HEK293 (cell line): ENCODE measurements at regions not wholly inside any gene's neighbourhood (a gene's known extent, or its start where the extent isn't known, plus 50 kb on each side); places are given as distances from the start of the nearest gene placed in this dataset.

Experiments
- CTCF ChIA-PET: fragments of 350-600 bp; formaldehyde crosslinking; extraction: SDS; loops from one replicate; lab custom pipeline; 2021; ENCODE audit warnings: antibody characterized with exemption; lab: Yijun Ruan, JAX
- POLR2A ChIA-PET: fragments of 300-600 bp; formaldehyde crosslinking; extraction: SDS; loops from one replicate; lab custom pipeline; 2020; ENCODE audit warnings: antibody characterized with exemption, inconsistent platforms; lab: Yijun Ruan, JAX
- H3K27ac ChIP-seq: fragments of 200-500 bp; sonication (Bioruptor generic); 2 replicates; pipeline ENCODE4 v1.5.1; 2014; ENCODE audit warnings: low read depth, low read length, control low read depth, inconsistent platforms; ENCODE audit errors: extremely low read depth
- H3K36me3 ChIP-seq, 2 experiments: fragments of 200-500 bp in 1 of 2; sonication (Bioruptor generic) in 1 of 2; 1 replicate in 1 of 2; 2 replicates in 1 of 2; pipeline ENCODE4 v1.5.1; 2014 to 2017; ENCODE audit warnings: inconsistent platforms in 2 of 2, low read length in 2 of 2; ENCODE audit not compliant: control insufficient read depth in 2 of 2, insufficient read depth in 1 of 2
- H3K4me1 ChIP-seq: fragments of 200-500 bp; sonication (Bioruptor generic); 2 replicates; pipeline ENCODE4 v1.5.1; 2014; ENCODE audit warnings: mild to moderate bottlenecking, low read length, inconsistent platforms; ENCODE audit not compliant: control insufficient read depth, insufficient read depth
- H3K4me3 ChIP-seq: 2 replicates; pipeline ENCODE4 v1.5.1; 2011; ENCODE audit warnings: low read depth, mild to moderate bottlenecking, control low read depth, low read length, moderate library complexity
- H3K9me3 ChIP-seq: fragments of 200-500 bp; sonication (Bioruptor generic); 2 replicates; pipeline ENCODE4 v1.5.1; 2014; ENCODE audit warnings: low read depth, low read length, inconsistent platforms; ENCODE audit not compliant: control insufficient read depth, insufficient read depth
- HOXD13 ChIP-seq: sonication (generic); formaldehyde crosslinking; IDR thresholded peaks from 2 replicates; pipeline ENCODE4 v1.8.0; 2022; ENCODE audit warnings: missing genetic modification reagents, borderline replicate concordance
- IKZF3 ChIP-seq: fragments of 450-650 bp; IDR thresholded peaks from 2 replicates; pipeline ENCODE4 v1.5.0; 2018; ENCODE audit warnings: missing biosample characterization, mild to moderate bottlenecking, missing genetic modification characterization, moderate library complexity
- PRDM1 ChIP-seq: fragments of 450-650 bp; formaldehyde crosslinking; IDR thresholded peaks from 2 replicates; pipeline ENCODE4; 2016; ENCODE audit warnings: missing biosample characterization, missing genetic modification characterization
- RBAK ChIP-seq: fragments of 450-650 bp; formaldehyde crosslinking; IDR thresholded peaks from 2 replicates; pipeline ENCODE4 v1.5.1; 2016; ENCODE audit warnings: missing biosample characterization, missing genetic modification characterization
- REST ChIP-seq: fragments of 450-650 bp; formaldehyde crosslinking; IDR thresholded peaks from 2 replicates; pipeline ENCODE4 v1.5.1; 2016; ENCODE audit warnings: missing biosample characterization, missing genetic modification characterization
- SALL2 ChIP-seq: fragments of 450-650 bp; formaldehyde crosslinking; IDR thresholded peaks from 2 replicates; pipeline ENCODE4 v1.5.0; 2017; ENCODE audit warnings: missing biosample characterization, mild to moderate bottlenecking, missing genetic modification characterization, borderline replicate concordance
- ZBTB20 ChIP-seq: fragments of 450-650 bp; formaldehyde crosslinking; IDR thresholded peaks from 2 replicates; pipeline ENCODE4 v1.5.1; 2016; ENCODE audit warnings: missing biosample characterization, missing genetic modification characterization
- ZEB2 ChIP-seq: fragments of 450-650 bp; formaldehyde crosslinking; IDR thresholded peaks from 2 replicates; pipeline ENCODE4 v1.5.1; 2016; ENCODE audit warnings: missing biosample characterization, missing genetic modification characterization
- ZIC2 ChIP-seq: fragments of 450-650 bp; formaldehyde crosslinking; IDR thresholded peaks from 2 replicates; pipeline ENCODE4 v1.5.1; 2016; ENCODE audit warnings: missing biosample characterization, missing genetic modification characterization
- ZNF121 ChIP-seq: fragments of 450-650 bp; formaldehyde crosslinking; IDR thresholded peaks from 2 replicates; pipeline ENCODE4 v1.5.1; 2016; ENCODE audit warnings: missing biosample characterization, missing genetic modification characterization
- ZNF16 ChIP-seq: fragments of 450-650 bp; formaldehyde crosslinking; IDR thresholded peaks from 2 replicates; pipeline ENCODE4 v1.5.1; 2016; ENCODE audit warnings: low read depth, missing biosample characterization, missing genetic modification characterization
- ZNF184 ChIP-seq: fragments of 450-650 bp; IDR thresholded peaks from 2 replicates; pipeline ENCODE4 v1.5.1; 2018; ENCODE audit warnings: missing biosample characterization, mild to moderate bottlenecking, missing genetic modification characterization
- ZNF211 ChIP-seq: fragments of 450-650 bp; formaldehyde crosslinking; IDR thresholded peaks from 2 replicates; pipeline ENCODE4 v1.5.1; 2016; ENCODE audit warnings: low read depth, missing biosample characterization, missing genetic modification characterization
- ZNF274 ChIP-seq, 2 experiments: fragments of 200-500 bp in 1 of 2; fragments of 450-650 bp in 1 of 2; sonication (Bioruptor generic) in 1 of 2; formaldehyde crosslinking in 1 of 2; IDR thresholded peaks; 2 replicates each; pipeline versions ENCODE4 v1.5.1 to v1.6.1; 2014 to 2016; ENCODE audit warnings: borderline replicate concordance in 1 of 2, inconsistent platforms in 1 of 2, low read length in 1 of 2, missing biosample characterization in 1 of 2, missing genetic modification characterization in 1 of 2
- ZNF335 ChIP-seq: fragments of 450-650 bp; formaldehyde crosslinking; conservative IDR thresholded peaks from 2 replicates; pipeline ENCODE4 v1.5.1; 2016; ENCODE audit warnings: missing biosample characterization, missing genetic modification characterization
- ZNF362 ChIP-seq: fragments of 450-650 bp; formaldehyde crosslinking; IDR thresholded peaks from 2 replicates; pipeline ENCODE4 v1.5.1; 2016; ENCODE audit warnings: missing biosample characterization, missing genetic modification characterization
- ZNF423 ChIP-seq: fragments of 450-650 bp; formaldehyde crosslinking; IDR thresholded peaks from 2 replicates; pipeline ENCODE4 v1.5.1; 2016; ENCODE audit warnings: missing biosample characterization, missing genetic modification characterization
- ZNF433 ChIP-seq: fragments of 450-650 bp; formaldehyde crosslinking; IDR thresholded peaks from 2 replicates; pipeline ENCODE4 v1.5.1; 2016; ENCODE audit warnings: missing biosample characterization, missing genetic modification characterization, low read depth
- ZNF623 ChIP-seq: fragments of 450-650 bp; formaldehyde crosslinking; IDR thresholded peaks from 2 replicates; pipeline ENCODE4 v1.5.1; 2016; ENCODE audit warnings: missing biosample characterization, missing genetic modification characterization
- ZNF639 ChIP-seq: fragments of 450-650 bp; formaldehyde crosslinking; IDR thresholded peaks from 2 replicates; pipeline ENCODE4 v1.5.1; 2016; ENCODE audit warnings: missing biosample characterization, missing genetic modification characterization
- TF ChIP-seq, protein P1 (sequence below): fragments of 450-650 bp; formaldehyde crosslinking; IDR thresholded peaks from 2 replicates; pipeline ENCODE4 v1.5.0; 2017; ENCODE audit warnings: missing biosample characterization, missing genetic modification characterization, borderline replicate concordance
- TF ChIP-seq, protein P2 (sequence below): fragments of 450-650 bp; formaldehyde crosslinking; IDR thresholded peaks from 2 replicates; pipeline ENCODE4 v1.5.1; 2016; ENCODE audit warnings: missing biosample characterization, missing genetic modification characterization

- Histone ChIP-seq H3K4me3 (no peak overlapping the region), H3K27ac (no peak overlapping the region), H3K36me3 (no peaks in the 10 kb centered on the region), H3K4me1 (no peaks in the 10 kb centered on the region), H3K9me3 (no peaks in the 10 kb centered on the region)
- CTCF ChIA-PET: no interaction called here
- no peak for TF ChIP-seq ZIC2
- TF ChIP-seq, protein P1, sequence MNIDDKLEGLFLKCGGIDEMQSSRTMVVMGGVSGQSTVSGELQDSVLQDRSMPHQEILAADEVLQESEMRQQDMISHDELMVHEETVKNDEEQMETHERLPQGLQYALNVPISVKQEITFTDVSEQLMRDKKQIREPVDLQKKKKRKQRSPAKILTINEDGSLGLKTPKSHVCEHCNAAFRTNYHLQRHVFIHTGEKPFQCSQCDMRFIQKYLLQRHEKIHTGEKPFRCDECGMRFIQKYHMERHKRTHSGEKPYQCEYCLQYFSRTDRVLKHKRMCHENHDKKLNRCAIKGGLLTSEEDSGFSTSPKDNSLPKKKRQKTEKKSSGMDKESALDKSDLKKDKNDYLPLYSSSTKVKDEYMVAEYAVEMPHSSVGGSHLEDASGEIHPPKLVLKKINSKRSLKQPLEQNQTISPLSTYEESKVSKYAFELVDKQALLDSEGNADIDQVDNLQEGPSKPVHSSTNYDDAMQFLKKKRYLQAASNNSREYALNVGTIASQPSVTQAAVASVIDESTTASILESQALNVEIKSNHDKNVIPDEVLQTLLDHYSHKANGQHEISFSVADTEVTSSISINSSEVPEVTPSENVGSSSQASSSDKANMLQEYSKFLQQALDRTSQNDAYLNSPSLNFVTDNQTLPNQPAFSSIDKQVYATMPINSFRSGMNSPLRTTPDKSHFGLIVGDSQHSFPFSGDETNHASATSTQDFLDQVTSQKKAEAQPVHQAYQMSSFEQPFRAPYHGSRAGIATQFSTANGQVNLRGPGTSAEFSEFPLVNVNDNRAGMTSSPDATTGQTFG (tag by site-specific recombination): no peak
- POLR2A ChIA-PET: no interaction called here
These were observed 110.1 kb upstream of the TLE4 start for GRCh38 chr9:79461712-79462111.

DNA sequence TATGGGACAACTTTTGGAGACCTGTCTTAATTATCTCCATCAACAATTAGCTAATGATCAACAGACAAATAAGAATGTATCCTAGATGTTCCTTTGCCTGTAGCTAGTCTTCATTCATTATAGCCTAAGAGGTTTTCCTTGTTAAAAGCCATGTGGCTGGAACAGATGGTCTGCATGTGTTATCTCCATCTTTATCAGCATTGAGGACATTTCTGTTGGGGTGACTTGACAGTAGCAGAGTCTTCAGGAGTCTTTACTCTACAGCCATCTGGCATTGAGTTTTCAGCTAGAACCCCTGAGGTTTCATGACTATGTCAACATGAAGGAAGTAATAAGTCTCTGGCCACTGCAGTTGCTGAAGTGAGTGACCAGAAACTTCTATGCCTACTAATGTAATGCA, 106.6 kb upstream of the TLE4 start:
- CTCF ChIA-PET: interaction anchor here (1.5 kb wide), 1 partner anchor 13 kb away, joined by 4 read pairs; no protein-coding TSS in a partner anchor

More for the DNA sequence above, 106.6 kb upstream of the TLE4 start:
- no peak overlapping the region for H3K27ac ChIP-seq
- no peaks in the 10 kb centered on the region for H3K4me1 ChIP-seq
- H3K4me3 ChIP-seq: no peak overlapping the region
- H3K36me3 ChIP-seq: no peaks in the 10 kb centered on the region
- POLR2A ChIA-PET: no interaction called here
- no peaks in the 10 kb centered on the region for H3K9me3 ChIP-seq
- no peak for TF ChIP-seq RBAK (tag by site-specific recombination)
- TF ChIP-seq SALL2: no peak
- no peak for TF ChIP-seq ZNF623 (tag by site-specific recombination)
- no peak for TF ChIP-seq ZNF639 (tag by site-specific recombination)
- no peak for TF ChIP-seq IKZF3 (tag by site-specific recombination)
- no peak for TF ChIP-seq ZNF184 (tag by site-specific recombination)
- TF ChIP-seq HOXD13 (CRISPR knock-in tag): no peak
- TF ChIP-seq ZEB2 (tag by site-specific recombination): no peak
- no peak for TF ChIP-seq ZNF423
- no peak for TF ChIP-seq ZNF335 (tag by site-specific recombination)
- no peak for TF ChIP-seq ZNF121 (tag by site-specific recombination)
- TF ChIP-seq ZNF274 (IDR thresholded peaks at IDR 0.05; ENCODE audit: low read length): no peak
- TF ChIP-seq ZNF274 (tag by site-specific recombination; IDR thresholded peaks at IDR 0.05; ENCODE audit: borderline replicate concordance): no peak
- no peak for TF ChIP-seq ZNF362 (tag by site-specific recombination)
- no peak for TF ChIP-seq REST (tag by site-specific recombination)
- TF ChIP-seq ZNF433 (tag by site-specific recombination): no peak
- no peak for TF ChIP-seq ZNF211 (tag by site-specific recombination)
- TF ChIP-seq, protein P2, sequence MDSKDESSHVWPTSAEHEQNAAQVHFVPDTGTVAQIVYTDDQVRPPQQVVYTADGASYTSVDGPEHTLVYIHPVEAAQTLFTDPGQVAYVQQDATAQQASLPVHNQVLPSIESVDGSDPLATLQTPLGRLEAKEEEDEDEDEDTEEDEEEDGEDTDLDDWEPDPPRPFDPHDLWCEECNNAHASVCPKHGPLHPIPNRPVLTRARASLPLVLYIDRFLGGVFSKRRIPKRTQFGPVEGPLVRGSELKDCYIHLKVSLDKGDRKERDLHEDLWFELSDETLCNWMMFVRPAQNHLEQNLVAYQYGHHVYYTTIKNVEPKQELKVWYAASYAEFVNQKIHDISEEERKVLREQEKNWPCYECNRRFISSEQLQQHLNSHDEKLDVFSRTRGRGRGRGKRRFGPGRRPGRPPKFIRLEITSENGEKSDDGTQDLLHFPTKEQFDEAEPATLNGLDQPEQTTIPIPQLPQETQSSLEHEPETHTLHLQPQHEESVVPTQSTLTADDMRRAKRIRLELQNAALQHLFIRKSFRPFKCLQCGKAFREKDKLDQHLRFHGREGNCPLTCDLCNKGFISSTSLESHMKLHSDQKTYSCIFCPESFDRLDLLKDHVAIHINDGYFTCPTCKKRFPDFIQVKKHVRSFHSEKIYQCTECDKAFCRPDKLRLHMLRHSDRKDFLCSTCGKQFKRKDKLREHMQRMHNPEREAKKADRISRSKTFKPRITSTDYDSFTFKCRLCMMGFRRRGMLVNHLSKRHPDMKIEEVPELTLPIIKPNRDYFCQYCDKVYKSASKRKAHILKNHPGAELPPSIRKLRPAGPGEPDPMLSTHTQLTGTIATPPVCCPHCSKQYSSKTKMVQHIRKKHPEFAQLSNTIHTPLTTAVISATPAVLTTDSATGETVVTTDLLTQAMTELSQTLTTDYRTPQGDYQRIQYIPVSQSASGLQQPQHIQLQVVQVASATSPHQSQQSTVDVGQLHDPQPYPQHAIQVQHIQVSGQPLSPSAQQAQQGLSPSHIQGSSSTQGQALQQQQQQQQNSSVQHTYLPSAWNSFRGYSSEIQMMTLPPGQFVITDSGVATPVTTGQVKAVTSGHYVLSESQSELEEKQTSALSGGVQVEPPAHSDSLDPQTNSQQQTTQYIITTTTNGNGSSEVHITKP (tag by site-specific recombination): no peak
- no peak for TF ChIP-seq ZNF16 (tag by site-specific recombination)
- no peak for TF ChIP-seq PRDM1 (tag by site-specific recombination)
- no peak for TF ChIP-seq ZBTB20 (tag by site-specific recombination)
- TF ChIP-seq, all 188 proteins: peak for 0
